ENCODE measurements at regions not wholly inside any gene's neighbourhood (a gene's known extent, or its start where the extent isn't known, plus 50 kb on each side); places are given as distances from the start of the nearest gene placed in this dataset.

GRCh38 chr17:71883845-71884244, 237.0 kb upstream of the SOX9 start:
- Histone ChIP-seq H3K9ac (ENCODE audit: low read length in 3 of 3) (no peak overlapping the region), H3K27me3 (ENCODE audit: control insufficient read depth, insufficient read depth, low read length) (no peaks in the 10 kb centered on the region), H3K36me3 (ENCODE audit: control insufficient read depth in 2 of 3, insufficient read depth in 3 of 3, low read length in 3 of 3) (no peaks in the 10 kb centered on the region), H3K9me3 (ENCODE audit: control insufficient read depth in 2 of 3, insufficient read depth in 1 of 3, low read length in 3 of 3) (no peaks in the 10 kb centered on the region), H3K4me1 (ENCODE audit: control insufficient read depth in 2 of 3, insufficient read depth in 2 of 3, low read depth in 1 of 3, low read length in 3 of 3) (no peaks in the 10 kb centered on the region), H3K4me3 (ENCODE audit: low read length in 3 of 3) (no peak overlapping the region), H3K27ac (ENCODE audit: low read depth in 2 of 2, low read length in 2 of 2) (no peak overlapping the region)
- DNase-seq (no peak), FAIRE-seq (no peak)
- intact Hi-C loops (cut with DNase I) = no loop called here
- TF ChIP-seq CTCF (IDR thresholded peaks at IDR 0.05; ENCODE audit: borderline replicate concordance, extremely low read depth, insufficient read depth) = no peak

GRCh38 chr17:71885662-71886061, 235.2 kb upstream of the SOX9 start:
- no peaks in the 10 kb centered on the region for H3K36me3 ChIP-seq (ENCODE audit: control insufficient read depth in 2 of 3, insufficient read depth in 3 of 3, low read length in 3 of 3)
- no peak overlapping the region for H3K27ac ChIP-seq (ENCODE audit: low read depth in 2 of 2, low read length in 2 of 2)
- TF ChIP-seq CTCF (IDR thresholded peaks at IDR 0.05; ENCODE audit: borderline replicate concordance, extremely low read depth, insufficient read depth) = no peak
- no peaks in the 10 kb centered on the region for H3K27me3 ChIP-seq (ENCODE audit: control insufficient read depth, insufficient read depth, low read length)
- no peak for DNase-seq
- no peak overlapping the region for H3K4me3 ChIP-seq (ENCODE audit: low read length in 3 of 3)
- intact Hi-C loops (cut with DNase I) = no loop called here
- FAIRE-seq = no peak
- H3K9ac ChIP-seq (ENCODE audit: low read length in 3 of 3) = no peak overlapping the region
- no peaks in the 10 kb centered on the region for H3K4me1 ChIP-seq (ENCODE audit: control insufficient read depth in 2 of 3, insufficient read depth in 2 of 3, low read depth in 1 of 3, low read length in 3 of 3)
- H3K9me3 ChIP-seq (ENCODE audit: control insufficient read depth in 2 of 3, insufficient read depth in 1 of 3, low read length in 3 of 3) = no peaks in the 10 kb centered on the region

- Histone ChIP-seq H3K27ac (ENCODE audit: low read depth in 2 of 2, low read length in 2 of 2) (no peak overlapping the region), H3K4me3 (ENCODE audit: low read length in 3 of 3) (no peak overlapping the region), H3K36me3 (ENCODE audit: control insufficient read depth in 2 of 3, insufficient read depth in 3 of 3, low read length in 3 of 3) (no peaks in the 10 kb centered on the region), H3K9ac (ENCODE audit: low read length in 3 of 3) (no peak overlapping the region), H3K9me3 (ENCODE audit: control insufficient read depth in 2 of 3, insufficient read depth in 1 of 3, low read length in 3 of 3) (no peaks in the 10 kb centered on the region), H3K27me3 (ENCODE audit: control insufficient read depth, insufficient read depth, low read length) (no peaks in the 10 kb centered on the region), H3K4me1 (ENCODE audit: control insufficient read depth in 2 of 3, insufficient read depth in 2 of 3, low read depth in 1 of 3, low read length in 3 of 3) (no peaks in the 10 kb centered on the region)
- DNase-seq = no peak
- FAIRE-seq = no peak
- no peak for TF ChIP-seq CTCF (IDR thresholded peaks at IDR 0.05; ENCODE audit: borderline replicate concordance, extremely low read depth, insufficient read depth)
- intact Hi-C loops (cut with DNase I) = no loop called here
Measured at GRCh38 chr17:71899317-71899716, 221.5 kb upstream of the SOX9 start.

GRCh38 chr17:71900621-71901229, 220.1 kb upstream of the SOX9 start:
- Histone ChIP-seq H3K36me3 (ENCODE audit: control insufficient read depth in 2 of 3, insufficient read depth in 3 of 3, low read length in 3 of 3) (no peaks in the 10 kb centered on the region), H3K27ac (ENCODE audit: low read depth in 2 of 2, low read length in 2 of 2) (no peak overlapping the region), H3K9me3 (ENCODE audit: control insufficient read depth in 2 of 3, insufficient read depth in 1 of 3, low read length in 3 of 3) (no peaks in the 10 kb centered on the region), H3K9ac (ENCODE audit: low read length in 3 of 3) (no peak overlapping the region), H3K4me1 (ENCODE audit: control insufficient read depth in 2 of 3, insufficient read depth in 2 of 3, low read depth in 1 of 3, low read length in 3 of 3) (no peaks in the 10 kb centered on the region), H3K27me3 (ENCODE audit: control insufficient read depth, insufficient read depth, low read length) (no peaks in the 10 kb centered on the region), H3K4me3 (ENCODE audit: low read length in 3 of 3) (no peak overlapping the region)
- no peak for TF ChIP-seq CTCF (IDR thresholded peaks at IDR 0.05; ENCODE audit: borderline replicate concordance, extremely low read depth, insufficient read depth)
- intact Hi-C loops (cut with DNase I) = no loop called here
- no peak for FAIRE-seq
- no peak for DNase-seq

Measured in kidney (tissue), 13 donors.